ENCODE measurements at regions not wholly inside any gene's neighbourhood (a gene's known extent, or its start where the extent isn't known, plus 50 kb on each side); places are given as distances from the start of the nearest gene placed in this dataset.
"Not testable (repeated sequence)": the region's sequence is repeated elsewhere in the genome, so short reads cannot be mapped to it uniquely, and the experiment has no call there.

DNA sequence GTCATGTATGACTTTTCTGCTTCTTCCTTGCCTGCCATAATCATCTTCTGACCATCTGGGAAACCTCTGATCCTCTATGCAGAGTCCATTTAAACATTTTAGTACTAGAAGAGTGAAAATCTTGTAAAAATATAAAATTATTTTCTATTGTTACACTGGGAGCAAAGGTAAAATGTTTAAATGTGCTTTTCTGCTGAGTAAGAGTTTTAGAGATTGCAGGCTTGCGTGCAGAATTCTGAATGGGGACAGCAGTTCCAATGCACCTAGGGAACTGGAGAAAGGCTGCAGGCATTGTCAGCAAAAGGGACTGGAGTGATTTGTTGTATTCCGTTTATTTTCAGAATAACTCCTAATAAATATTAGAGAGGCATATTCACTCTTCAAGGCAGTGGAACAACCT, 180.7 kb downstream of the ZNF37A start:
- H3K27ac Mint-ChIP-seq (ENCODE audit: unreplicated experiment); H3K4me3 Mint-ChIP-seq (ENCODE audit: unreplicated experiment); H3K4me1 Mint-ChIP-seq (ENCODE audit: low read depth, unreplicated experiment); BruUV-seq (replicated peaks); POLR2A ChIA-PET; DNase-seq; H3K4me1 ChIP-seq; CTCF ChIA-PET; H3K4me3 ChIP-seq (ENCODE audit: low read depth, low read length); H3K27me3 ChIP-seq (replicated peaks; ENCODE audit: control insufficient read depth, insufficient read depth, low read length); H3K27me3 Mint-ChIP-seq (ENCODE audit: insufficient read depth, unreplicated experiment); H3K36me3 ChIP-seq (ENCODE audit: control insufficient read depth, insufficient read depth, low read length); H3K9me3 ChIP-seq; intact Hi-C loops (cut with micrococcal nuclease; ENCODE audit: unreplicated experiment); H3K36me3 Mint-ChIP-seq (ENCODE audit: insufficient read depth, unreplicated experiment): not testable (repeated sequence)
- H3K9me3 Mint-ChIP-seq (ENCODE audit: unreplicated experiment): peaks cover 19% of the 10 kb centered on the region

DNA sequence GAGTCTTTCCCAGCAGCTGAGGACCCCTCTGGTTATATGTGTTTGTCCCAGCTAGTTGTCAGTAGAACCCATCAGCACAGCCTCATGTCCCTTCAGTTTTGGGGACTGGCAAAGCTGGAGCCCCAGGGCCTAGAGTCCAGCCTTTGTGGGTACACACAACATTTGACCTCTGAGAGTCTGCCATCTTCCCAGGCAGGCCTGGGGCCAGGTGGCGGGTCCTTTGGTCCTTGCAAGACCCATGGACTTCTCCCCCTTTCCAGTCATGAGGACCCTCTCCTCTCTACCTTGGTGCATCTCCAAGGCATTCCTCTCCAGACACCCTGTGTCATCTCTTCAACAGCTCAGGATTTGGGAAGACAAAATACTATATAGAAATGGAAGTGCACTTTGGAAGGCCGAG, 198.4 kb downstream of the ZNF37A start:
- DNase-seq; H3K4me3 ChIP-seq (ENCODE audit: low read depth, low read length); BruUV-seq (replicated peaks); CTCF ChIA-PET; H3K27ac Mint-ChIP-seq (ENCODE audit: unreplicated experiment); H3K9me3 ChIP-seq; H3K9me3 Mint-ChIP-seq (ENCODE audit: unreplicated experiment); POLR2A ChIA-PET; H3K36me3 Mint-ChIP-seq (ENCODE audit: insufficient read depth, unreplicated experiment); H3K4me3 Mint-ChIP-seq (ENCODE audit: unreplicated experiment); H3K36me3 ChIP-seq (ENCODE audit: control insufficient read depth, insufficient read depth, low read length); H3K4me1 ChIP-seq; H3K27me3 ChIP-seq (replicated peaks; ENCODE audit: control insufficient read depth, insufficient read depth, low read length); H3K27me3 Mint-ChIP-seq (ENCODE audit: insufficient read depth, unreplicated experiment); H3K4me1 Mint-ChIP-seq (ENCODE audit: low read depth, unreplicated experiment); intact Hi-C loops (cut with micrococcal nuclease; ENCODE audit: unreplicated experiment): not testable (repeated sequence)

DNA sequence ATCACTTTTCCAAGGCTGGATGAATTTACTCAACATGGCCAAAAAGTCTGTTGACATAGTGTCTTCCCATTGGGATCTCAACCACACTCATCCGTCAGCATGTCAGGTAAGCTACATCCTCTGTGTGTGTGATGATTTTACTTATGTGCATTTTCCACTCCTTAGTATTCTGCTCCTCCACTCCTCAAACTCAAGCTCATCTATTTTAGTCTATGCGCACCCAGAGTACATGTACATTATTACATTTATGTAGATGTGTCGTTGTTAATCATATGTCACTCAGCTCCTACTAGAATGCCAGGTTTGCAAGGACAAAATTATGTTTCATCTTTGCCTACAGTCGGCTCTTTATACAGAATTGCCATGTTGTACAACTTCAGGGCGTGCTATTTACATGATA, 216.0 kb downstream of the ZNF37A start:
- H3K36me3 ChIP-seq (ENCODE audit: control insufficient read depth, insufficient read depth, low read length); BruUV-seq (replicated peaks); H3K4me1 Mint-ChIP-seq (ENCODE audit: low read depth, unreplicated experiment); H3K4me3 Mint-ChIP-seq (ENCODE audit: unreplicated experiment); H3K9me3 ChIP-seq; DNase-seq; H3K27me3 ChIP-seq (replicated peaks; ENCODE audit: control insufficient read depth, insufficient read depth, low read length); intact Hi-C loops (cut with micrococcal nuclease; ENCODE audit: unreplicated experiment); H3K36me3 Mint-ChIP-seq (ENCODE audit: insufficient read depth, unreplicated experiment); H3K27ac Mint-ChIP-seq (ENCODE audit: unreplicated experiment); H3K4me1 ChIP-seq; H3K9me3 Mint-ChIP-seq (ENCODE audit: unreplicated experiment); CTCF ChIA-PET; POLR2A ChIA-PET; H3K27me3 Mint-ChIP-seq (ENCODE audit: insufficient read depth, unreplicated experiment); H3K4me3 ChIP-seq (ENCODE audit: low read depth, low read length): not testable (repeated sequence)

DNA sequence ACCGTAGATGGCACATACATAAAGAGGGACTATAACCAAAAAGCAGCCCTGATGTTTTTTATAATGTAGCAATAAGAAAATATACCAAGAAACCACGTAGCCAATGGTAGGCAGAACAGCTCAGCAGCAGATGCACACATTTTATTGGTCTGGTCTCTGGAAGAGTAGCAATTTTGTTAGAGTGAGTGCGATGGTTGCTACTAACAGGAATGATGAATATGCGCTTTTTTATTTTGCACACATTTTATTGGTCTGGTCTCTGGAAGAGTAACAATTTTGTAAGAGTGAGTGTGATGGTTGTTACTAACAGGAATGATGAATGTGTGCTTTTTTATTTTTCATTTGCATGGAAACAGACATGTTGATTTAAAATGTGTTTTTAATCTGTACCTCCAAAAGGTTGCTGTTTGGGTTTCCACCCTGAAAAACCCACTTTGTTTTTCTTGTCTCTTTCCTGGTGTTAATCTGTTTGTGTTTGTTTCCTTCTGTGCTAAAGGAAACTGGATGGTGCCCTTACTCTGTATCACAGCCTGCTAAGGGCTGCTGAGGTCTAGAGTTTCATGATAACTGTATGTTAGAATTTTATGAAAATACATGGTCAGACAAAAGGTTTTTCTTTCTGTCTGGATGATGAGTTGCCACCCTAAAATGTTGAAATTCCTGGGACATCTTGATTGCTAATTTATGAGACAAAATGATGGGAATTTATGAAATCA, 221.1 kb downstream of the ZNF37A start:
- H3K36me3 ChIP-seq (ENCODE audit: control insufficient read depth, insufficient read depth, low read length); H3K27ac Mint-ChIP-seq (ENCODE audit: unreplicated experiment); DNase-seq; intact Hi-C loops (cut with micrococcal nuclease; ENCODE audit: unreplicated experiment); BruUV-seq (replicated peaks); CTCF ChIA-PET; H3K4me3 Mint-ChIP-seq (ENCODE audit: unreplicated experiment); H3K36me3 Mint-ChIP-seq (ENCODE audit: insufficient read depth, unreplicated experiment); H3K27me3 ChIP-seq (replicated peaks; ENCODE audit: control insufficient read depth, insufficient read depth, low read length); H3K4me1 ChIP-seq; H3K27me3 Mint-ChIP-seq (ENCODE audit: insufficient read depth, unreplicated experiment); H3K9me3 Mint-ChIP-seq (ENCODE audit: unreplicated experiment); POLR2A ChIA-PET; H3K4me1 Mint-ChIP-seq (ENCODE audit: low read depth, unreplicated experiment); H3K4me3 ChIP-seq (ENCODE audit: low read depth, low read length); H3K9me3 ChIP-seq: not testable (repeated sequence)

DNA sequence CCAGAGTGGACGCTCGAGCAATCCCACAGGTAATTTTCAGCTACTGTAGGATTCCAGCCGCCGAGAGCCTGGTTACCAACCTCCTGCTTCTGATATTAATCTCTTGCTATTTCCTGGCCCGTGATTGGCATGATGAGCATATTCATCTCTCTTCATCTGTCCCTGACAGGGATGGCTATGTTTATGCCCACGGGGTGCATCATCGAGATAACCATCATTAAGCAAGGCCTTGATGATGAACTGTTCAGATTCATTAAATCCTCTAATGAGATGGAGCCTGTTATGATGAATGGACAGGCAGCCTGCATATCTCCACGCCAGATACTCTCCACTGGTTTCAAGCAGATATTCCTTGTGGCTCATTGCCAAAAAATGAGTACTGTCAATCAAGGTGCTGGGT, 227.3 kb downstream of the ZNF37A start:
- CTCF ChIA-PET; H3K27ac Mint-ChIP-seq (ENCODE audit: unreplicated experiment); BruUV-seq (replicated peaks); H3K36me3 ChIP-seq (ENCODE audit: control insufficient read depth, insufficient read depth, low read length); H3K27me3 ChIP-seq (replicated peaks; ENCODE audit: control insufficient read depth, insufficient read depth, low read length); H3K9me3 ChIP-seq; POLR2A ChIA-PET; H3K4me3 Mint-ChIP-seq (ENCODE audit: unreplicated experiment); H3K27me3 Mint-ChIP-seq (ENCODE audit: insufficient read depth, unreplicated experiment); H3K4me3 ChIP-seq (ENCODE audit: low read depth, low read length); H3K9me3 Mint-ChIP-seq (ENCODE audit: unreplicated experiment); H3K36me3 Mint-ChIP-seq (ENCODE audit: insufficient read depth, unreplicated experiment); intact Hi-C loops (cut with micrococcal nuclease; ENCODE audit: unreplicated experiment); H3K4me1 Mint-ChIP-seq (ENCODE audit: low read depth, unreplicated experiment); H3K4me1 ChIP-seq; DNase-seq: not testable (repeated sequence)

DNA sequence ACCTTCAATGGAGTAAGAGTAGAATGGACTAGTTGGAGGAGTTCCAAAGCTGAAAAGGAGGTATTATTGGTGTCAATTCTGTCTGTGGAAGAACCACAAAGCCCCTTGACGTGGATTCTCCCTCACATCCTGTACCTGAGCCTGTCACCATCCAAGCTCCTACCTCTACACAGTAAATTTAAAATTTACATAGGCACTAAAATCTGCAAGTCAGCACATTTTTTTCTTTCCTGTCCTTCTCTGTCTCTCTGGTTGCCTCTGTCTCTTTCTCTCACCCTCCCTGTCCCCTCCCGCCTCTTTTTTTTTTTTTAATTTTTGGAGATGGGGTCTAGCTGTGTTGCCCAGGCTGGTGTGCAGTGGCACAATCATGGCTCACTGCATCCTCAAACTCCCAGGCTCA, 236.2 kb downstream of the ZNF37A start:
- H3K27ac Mint-ChIP-seq (ENCODE audit: unreplicated experiment); H3K4me1 Mint-ChIP-seq (ENCODE audit: low read depth, unreplicated experiment); H3K27me3 ChIP-seq (replicated peaks; ENCODE audit: control insufficient read depth, insufficient read depth, low read length); H3K9me3 Mint-ChIP-seq (ENCODE audit: unreplicated experiment); H3K9me3 ChIP-seq; POLR2A ChIA-PET; H3K4me3 Mint-ChIP-seq (ENCODE audit: unreplicated experiment); DNase-seq; H3K36me3 ChIP-seq (ENCODE audit: control insufficient read depth, insufficient read depth, low read length); H3K27me3 Mint-ChIP-seq (ENCODE audit: insufficient read depth, unreplicated experiment); CTCF ChIA-PET; H3K4me1 ChIP-seq; BruUV-seq (replicated peaks); H3K36me3 Mint-ChIP-seq (ENCODE audit: insufficient read depth, unreplicated experiment); intact Hi-C loops (cut with micrococcal nuclease; ENCODE audit: unreplicated experiment); H3K4me3 ChIP-seq (ENCODE audit: low read depth, low read length): not testable (repeated sequence)

DNA sequence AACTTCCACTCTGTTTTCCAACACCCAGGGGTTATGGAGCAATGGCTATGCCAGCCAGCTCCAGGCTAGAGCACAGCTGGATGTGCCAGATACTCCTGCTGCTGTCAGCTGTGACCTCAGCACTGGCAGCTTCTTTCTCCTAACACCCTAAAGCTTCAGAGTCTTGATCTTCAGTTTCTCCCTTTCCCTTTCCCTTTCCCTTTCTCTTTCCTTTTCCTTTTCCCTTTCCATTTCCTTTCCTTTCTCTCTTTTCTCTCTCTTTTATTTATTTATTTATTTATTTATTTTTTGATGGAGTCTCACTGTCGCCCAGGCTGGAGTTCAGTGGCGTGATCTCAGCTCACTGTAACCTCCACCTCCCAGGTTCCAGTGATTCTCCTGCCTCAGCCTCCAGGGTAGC, 237.0 kb downstream of the ZNF37A start:
- POLR2A ChIA-PET; H3K4me3 ChIP-seq (ENCODE audit: low read depth, low read length); H3K9me3 Mint-ChIP-seq (ENCODE audit: unreplicated experiment); H3K27me3 ChIP-seq (replicated peaks; ENCODE audit: control insufficient read depth, insufficient read depth, low read length); H3K27ac Mint-ChIP-seq (ENCODE audit: unreplicated experiment); intact Hi-C loops (cut with micrococcal nuclease; ENCODE audit: unreplicated experiment); DNase-seq; H3K36me3 ChIP-seq (ENCODE audit: control insufficient read depth, insufficient read depth, low read length); CTCF ChIA-PET; H3K4me3 Mint-ChIP-seq (ENCODE audit: unreplicated experiment); BruUV-seq (replicated peaks); H3K4me1 ChIP-seq; H3K4me1 Mint-ChIP-seq (ENCODE audit: low read depth, unreplicated experiment); H3K27me3 Mint-ChIP-seq (ENCODE audit: insufficient read depth, unreplicated experiment); H3K9me3 ChIP-seq; H3K36me3 Mint-ChIP-seq (ENCODE audit: insufficient read depth, unreplicated experiment): not testable (repeated sequence)
